ENCODE measurements at regions not wholly inside any gene's neighbourhood (a gene's known extent, or its start where the extent isn't known, plus 50 kb on each side); places are given as distances from the start of the nearest gene placed in this dataset.
A peak's percentile ranks its signal among the peaks of the same experiment; 100 is the strongest.

- TF ChIP-seq STAT1 (IDR thresholded peaks at IDR 0.05; ENCODE audit: unreplicated experiment) (no peak), REST (IDR thresholded peaks at IDR 0.05; ENCODE audit: unreplicated experiment) (no peak)
Measured at GRCh38 chr21:38927776-38928175, 122.0 kb downstream of the ETS2 start (continued).

- Histone ChIP-seq H3K27me3 (ENCODE audit: insufficient read depth) (no peaks in the 10 kb centered on the region), H3K79me2 (replicated peaks; ENCODE audit: insufficient read depth) (no peaks in the 10 kb centered on the region), H3F3A (replicated peaks; ENCODE audit: low read depth) (no peaks in the 10 kb centered on the region), H3K36me3 (ENCODE audit: insufficient read depth) (no peaks in the 10 kb centered on the region), H3K4me1 (ENCODE audit: insufficient read depth) (no peaks in the 10 kb centered on the region), H3K9me2 (ENCODE audit: insufficient read depth) (no peaks in the 10 kb centered on the region), H2AFZ (no peak overlapping the region), H3K4me2 (no peak overlapping the region), H3K27ac (ENCODE audit: low read depth) (no peak overlapping the region), H4K20me1 (replicated peaks; ENCODE audit: insufficient read depth) (no peaks in the 10 kb centered on the region), H3K4me3 (no peak overlapping the region)
- Mint-ChIP-seq H3K27me3 (ENCODE audit: insufficient read depth, low read depth, poor library complexity) (peaks cover 2% of the 10 kb centered on the region), H3K4me3 (no peak overlapping the region), H3K4me1 (no peaks in the 10 kb centered on the region), H3K36me3 (ENCODE audit: low read depth) (peaks cover 8% of the 10 kb centered on the region; the same call in 1 of the 3 replicates), H3K27ac (0 out of 2 replicates have a peak overlapping the region, but pooled peaks have one; percentile 23), H3K9me3 (peaks cover 7% of the 10 kb centered on the region)
- ATAC-seq (no peak), DNase-seq (ENCODE audit: low spot score) (no peak)
- TF ChIP-seq ETS1 (IDR thresholded peaks at IDR 0.05) (no peak), ZNF462 (CRISPR knock-in tag; IDR thresholded peaks at IDR 0.05) (no peak), EZH2phosphoT487 (IDR thresholded peaks at IDR 0.05; ENCODE audit: unreplicated experiment) (no peak), STAT1 (IDR thresholded peaks at IDR 0.05; ENCODE audit: unreplicated experiment) (no peak), NANOG (IDR thresholded peaks at IDR 0.05; ENCODE audit: borderline replicate concordance) (no peak), ZNF331 (CRISPR knock-in tag; IDR thresholded peaks at IDR 0.05; ENCODE audit: low read depth) (no peak)
Measured at GRCh38 chr21:38925923-38926322, 120.2 kb downstream of the ETS2 start.
